A549 (cell line): ENCODE measurements at regions not wholly inside any gene's neighbourhood (a gene's known extent, or its start where the extent isn't known, plus 50 kb on each side); places are given as distances from the start of the nearest gene placed in this dataset.

Source experiments
- BCL3 ChIP-seq: fragments of >200 bp; sonication (Bioruptor Twin); formaldehyde crosslinking; IDR thresholded peaks from 3 replicates; pipeline ENCODE4 v1.6.1; 2016
- CEBPB ChIP-seq, 2 experiments: fragments of >200 bp in 1 of 2; sonication (Bioruptor Twin) in 1 of 2; formaldehyde crosslinking in 1 of 2; IDR thresholded peaks; 2 replicates each; pipeline ENCODE4 v1.6.1; 2012 to 2016
- CHD2 ChIP-seq: fragments of 150-350 bp; IDR thresholded peaks from 2 replicates; pipeline ENCODE4 v1.6.1; 2014; ENCODE audit warnings: low read length; ENCODE audit not compliant: partially characterized antibody
- CTCF ChIP-seq: fragments of >200 bp; sonication (Bioruptor Twin); formaldehyde crosslinking; IDR thresholded peaks from 3 replicates; pipeline ENCODE4 v1.5.1; 2016
- HMGXB4 ChIP-seq: fragments of 250-450 bp; sonication (Bioruptor Pico); IDR thresholded peaks from 2 replicates; pipeline ENCODE4 v1.5.0; 2021; ENCODE audit warnings: mild to moderate bottlenecking, moderate library complexity, borderline replicate concordance
- JUN ChIP-seq, 2 experiments: fragments of >200 bp; sonication (Bioruptor Twin); formaldehyde crosslinking; IDR thresholded peaks; 2 replicates in 1 of 2; 3 replicates in 1 of 2; pipeline ENCODE4 v1.6.1; 2016 to 2017
- MAX ChIP-seq: IDR thresholded peaks from 2 replicates; pipeline ENCODE4 v1.6.1; 2012
- MYC ChIP-seq: IDR thresholded peaks from 2 replicates; pipeline ENCODE4 v1.6.1; 2012; ENCODE audit warnings: mild to moderate bottlenecking, inconsistent platforms, low read length, improper control_type of control experiment, borderline replicate concordance
- PHF8 ChIP-seq: fragments of 200-600 bp; sonication (generic); IDR thresholded peaks from 2 replicates; pipeline ENCODE4 v1.6.1; 2016; ENCODE audit warnings: low read depth, mild to moderate bottlenecking, antibody characterized with exemption, moderate library complexity, borderline replicate concordance
- POLR2A ChIP-seq: IDR thresholded peaks from 2 replicates; pipeline ENCODE4 v1.6.1; 2012; ENCODE audit warnings: mild to moderate bottlenecking, low read length
- POLR2AphosphoS2 ChIP-seq: conservative IDR thresholded peaks from 2 replicates; pipeline ENCODE4 v1.6.1; 2012; ENCODE audit warnings: low read length, improper control_type of control experiment, inconsistent platforms
- RCOR1 ChIP-seq: fragments of 150-350 bp; IDR thresholded peaks from 2 replicates; pipeline ENCODE4 v1.6.1; 2014; ENCODE audit warnings: antibody characterized with exemption, low read length, low read depth
- SREBF2 ChIP-seq: fragments of 450-650 bp; IDR thresholded peaks from 2 replicates; pipeline ENCODE4 v1.6.1; 2014; ENCODE audit warnings: mild to moderate bottlenecking, moderate library complexity
- USF2 ChIP-seq: fragments of 450-650 bp; IDR thresholded peaks from 2 replicates; pipeline ENCODE4 v1.6.1; 2014; ENCODE audit warnings: antibody characterized with exemption

GRCh38 chr3:16831846-16832245, 52.9 kb upstream of the PLCL2 start:
- TF ChIP-seq CTCF (no peak), PHF8 (no peak), POLR2A (no peak), MAX (no peak), USF2 (no peak), POLR2AphosphoS2 (no peak), JUN (IDR thresholded peaks at IDR 0.05) (no peak), CEBPB (IDR thresholded peaks at IDR 0.05) (no peak), SREBF2 (no peak), BCL3 (no peak), CHD2 (no peak), RCOR1 (no peak), MYC (no peak), HMGXB4 (CRISPR knock-in tag) (no peak)
